ENCODE measurements at regions not wholly inside any gene's neighbourhood (a gene's known extent, or its start where the extent isn't known, plus 50 kb on each side); places are given as distances from the start of the nearest gene placed in this dataset.

GRCh38 chr16:88197481-88198456, 185.0 kb upstream of the ZNF469 start:
- no peak for TF ChIP-seq CTCF (IDR thresholded peaks at IDR 0.05)
- TF ChIP-seq POLR2A (IDR thresholded peaks at IDR 0.05) = no peak

All from prostate gland (tissue), 2 donors.